Middle frontal gyrus (tissue), 1 donor: ENCODE measurements at regions not wholly inside any gene's neighbourhood (a gene's known extent, or its start where the extent isn't known, plus 50 kb on each side); places are given as distances from the start of the nearest gene placed in this dataset.

Experiments used
- DNase-seq: peaks from one replicate; pipeline ENCODE4 v3.0.0-alpha.2; 2015; ENCODE audit warnings: low spot score; ENCODE audit errors: extremely low spot score

DNA sequence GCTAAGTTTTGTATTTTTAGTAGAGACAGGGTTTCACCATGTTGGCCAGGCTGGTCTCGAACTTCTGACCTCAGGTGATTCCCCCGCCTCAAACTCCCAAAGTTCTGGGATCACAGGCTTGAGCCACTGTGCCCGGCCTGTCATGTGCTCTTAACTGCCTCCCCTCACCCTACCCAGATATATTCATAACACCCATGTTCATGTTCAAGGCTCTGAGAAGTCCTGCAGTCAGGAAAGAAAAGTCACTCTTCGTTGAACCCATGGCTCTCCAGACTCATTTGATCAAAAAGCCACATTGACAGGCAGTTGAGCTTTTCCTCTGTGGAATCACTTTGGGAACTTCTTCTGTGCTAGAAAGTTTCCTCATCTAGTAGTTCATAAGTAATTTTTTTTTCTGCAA is 545.5 kb upstream of the TBX3 start:
- DNase-seq: no peak

GRCh38 chr12:115228434-115228833 is 544.5 kb upstream of the TBX3 start:
- no peak for DNase-seq

GRCh38 chr12:115227137-115227615 is 543.2 kb upstream of the TBX3 start:
- DNase-seq: no peak

DNA sequence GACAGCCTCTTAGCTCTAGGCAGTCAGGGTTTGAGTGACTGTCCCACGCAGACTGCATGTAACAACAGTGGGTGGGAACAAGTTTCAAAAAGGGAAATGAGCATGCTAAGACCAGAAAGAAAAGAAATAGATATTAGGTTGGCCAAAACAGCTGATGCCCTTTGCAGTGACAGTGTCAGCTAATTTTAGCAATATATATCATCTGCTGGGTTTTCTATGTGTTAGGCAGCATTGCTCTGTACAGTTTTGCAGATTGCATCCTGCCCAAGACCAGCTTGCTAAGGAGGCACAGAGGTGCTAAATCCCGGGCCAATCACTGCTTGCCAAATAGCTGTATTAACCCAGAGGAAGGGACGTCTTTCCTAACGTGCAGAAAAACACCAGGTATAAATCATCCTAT is 541.9 kb upstream of the TBX3 start:
- no peak for DNase-seq

GRCh38 chr12:115223991-115224390 is 540.0 kb upstream of the TBX3 start:
- DNase-seq: no peak

DNA sequence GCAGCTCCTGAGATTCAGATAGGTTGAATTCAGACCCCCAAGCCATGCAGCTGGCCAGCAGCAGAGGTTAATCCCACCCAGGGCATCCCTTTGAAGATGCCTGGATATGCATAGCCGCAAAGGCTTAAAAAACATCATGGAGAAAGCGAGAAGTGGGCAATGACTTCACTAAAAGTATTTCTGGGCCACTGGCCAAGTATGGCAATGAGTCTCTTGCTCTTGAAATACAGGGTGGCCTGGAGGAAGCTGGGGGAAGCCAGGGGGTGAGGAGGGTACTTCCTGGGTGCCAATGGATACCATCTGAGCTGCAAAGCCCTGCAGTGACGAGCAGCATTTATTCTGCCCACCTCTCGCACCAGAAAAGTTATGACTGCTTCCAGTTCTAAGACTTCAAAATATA is 539.3 kb upstream of the TBX3 start:
- DNase-seq: no peak

DNA sequence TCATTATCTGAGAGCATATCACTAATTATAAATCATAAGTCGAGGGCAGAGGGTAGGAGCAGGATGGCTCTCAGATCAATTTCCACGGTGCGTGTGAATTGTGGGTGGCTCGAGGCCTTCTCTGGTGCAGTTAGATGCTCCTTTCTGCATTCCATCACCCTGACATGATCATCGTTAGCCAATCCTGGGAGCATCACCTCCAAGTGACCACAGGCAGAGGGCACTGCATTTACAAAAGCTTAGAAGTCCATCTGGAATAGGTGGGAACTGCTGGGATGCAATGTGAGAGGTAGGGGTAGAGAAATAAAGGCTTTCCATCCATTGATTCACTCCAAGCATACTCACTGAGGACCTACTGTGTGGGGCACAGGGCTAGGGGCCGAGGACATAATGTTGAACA is 538.2 kb upstream of the TBX3 start:
- no peak for DNase-seq

DNA sequence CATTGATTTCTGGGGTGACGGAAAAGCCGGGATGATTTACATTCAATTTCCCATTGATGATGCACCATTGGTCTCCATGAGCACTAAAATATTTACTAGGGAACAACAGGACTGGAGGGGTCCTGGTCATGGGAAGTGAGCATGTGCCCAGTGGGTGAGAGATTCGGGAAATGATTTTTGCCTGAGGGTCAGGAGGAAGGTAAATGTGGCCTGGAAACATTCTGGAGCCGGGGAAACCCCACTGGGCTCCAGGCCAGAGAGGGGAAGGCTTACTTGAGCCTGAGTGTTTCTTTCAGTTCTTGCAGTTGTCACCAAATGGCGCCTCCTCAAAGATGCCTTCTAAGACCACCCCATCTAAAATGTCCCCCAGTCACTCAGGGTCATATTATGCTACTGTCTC is 532.3 kb upstream of the TBX3 start:
- DNase-seq: no peak

GRCh38 chr12:115215544-115215943 is 531.6 kb upstream of the TBX3 start:
- DNase-seq: no peak

- peak; percentile 36 for DNase-seq
These were observed 529.6 kb upstream of the TBX3 start for GRCh38 chr12:115213538-115214016.

GRCh38 chr12:115213118-115213517 is 529.1 kb upstream of the TBX3 start:
- no peak for DNase-seq

GRCh38 chr12:115212356-115212755 is 528.4 kb upstream of the TBX3 start:
- no peak for DNase-seq

DNA sequence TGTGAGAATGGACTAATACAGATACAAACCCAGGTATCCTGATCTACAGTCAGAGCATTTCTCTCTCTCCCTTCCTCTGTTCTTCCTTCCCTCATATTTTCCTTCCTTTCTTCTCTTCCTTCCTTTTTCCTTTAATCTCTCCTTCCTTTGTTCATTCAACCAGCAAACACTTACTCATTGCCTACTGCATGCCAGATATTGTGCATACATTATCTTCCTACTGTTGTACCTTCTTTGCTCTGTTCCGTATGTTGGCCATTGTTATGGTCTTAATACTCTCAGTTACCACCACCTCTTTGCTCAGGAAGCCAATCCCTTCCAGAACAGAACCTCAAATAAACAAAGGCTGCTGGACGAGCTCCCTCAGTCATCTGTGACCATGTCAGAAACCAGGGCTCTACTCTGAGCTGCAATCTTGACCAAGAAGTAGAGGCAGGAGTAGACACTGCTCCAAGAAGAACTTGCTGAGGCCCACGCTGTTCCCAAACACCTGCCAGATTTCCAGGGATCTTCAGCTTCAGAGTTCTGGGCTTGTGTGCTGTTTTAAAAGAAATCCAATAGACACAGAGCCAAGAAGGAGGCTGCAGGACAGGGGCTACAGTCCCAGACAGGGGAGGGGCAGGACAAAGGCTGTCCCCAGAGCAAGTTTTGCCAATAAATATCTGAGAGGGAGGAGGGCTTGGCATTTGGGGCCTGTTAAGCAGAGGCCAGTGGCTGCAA is 526.7 kb upstream of the TBX3 start:
- no peak for DNase-seq

DNA sequence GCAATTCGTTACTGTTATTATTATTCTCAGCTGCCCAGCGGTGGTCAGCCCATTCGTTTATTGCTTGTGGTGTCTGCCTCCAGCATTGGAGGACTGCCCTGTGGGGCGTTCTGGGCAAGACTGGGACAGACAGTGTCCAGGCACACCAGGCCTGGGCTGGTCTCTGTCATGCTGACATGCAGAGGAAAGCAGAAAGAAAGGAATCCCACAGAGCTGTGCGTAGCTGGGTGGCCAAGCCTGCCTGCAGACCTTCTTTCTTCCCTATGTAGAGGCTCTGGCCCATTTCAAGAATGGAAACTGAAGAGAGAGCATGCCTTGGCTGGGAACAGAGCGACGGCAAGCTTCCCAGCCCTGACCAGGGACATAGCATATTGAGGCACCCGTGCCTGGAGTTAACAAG is 525.3 kb upstream of the TBX3 start:
- DNase-seq: no peak

- DNase-seq: no peak
These were observed 524.1 kb upstream of the TBX3 start for GRCh38 chr12:115208098-115208497.

DNA sequence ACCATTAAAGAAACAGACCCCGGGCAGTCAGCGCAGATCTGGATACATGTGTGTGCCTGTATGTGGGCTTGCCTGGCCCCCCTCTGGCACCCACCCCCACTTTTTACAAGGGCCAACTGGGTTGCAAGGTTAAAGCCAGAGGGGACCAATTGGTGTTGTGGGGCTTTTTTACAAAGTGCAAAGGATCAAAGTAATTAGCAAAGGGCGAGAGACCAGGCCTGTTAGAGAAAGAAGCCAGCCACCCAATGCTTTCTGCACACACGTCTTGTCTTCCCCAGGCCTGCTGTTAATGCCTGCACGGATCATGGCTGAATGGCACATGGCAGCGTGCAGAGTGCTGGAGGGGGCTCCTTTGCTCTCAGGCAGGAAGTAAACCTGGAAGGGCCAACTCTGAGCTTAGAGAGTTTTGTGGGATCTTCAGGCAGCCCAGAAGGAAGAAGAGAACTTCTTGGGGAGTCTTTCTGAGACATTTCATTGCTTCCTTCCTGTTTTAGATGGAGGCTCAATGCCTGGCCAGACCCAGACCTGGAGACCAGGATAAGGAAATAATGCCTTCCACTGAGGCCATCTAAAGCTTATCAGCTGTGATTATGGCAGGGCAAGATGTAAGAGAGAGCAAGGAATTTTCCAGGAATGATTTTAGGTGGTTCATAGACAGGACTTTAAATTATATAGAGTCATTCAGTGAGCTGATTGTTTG is 523.4 kb upstream of the TBX3 start:
- DNase-seq: no peak

DNA sequence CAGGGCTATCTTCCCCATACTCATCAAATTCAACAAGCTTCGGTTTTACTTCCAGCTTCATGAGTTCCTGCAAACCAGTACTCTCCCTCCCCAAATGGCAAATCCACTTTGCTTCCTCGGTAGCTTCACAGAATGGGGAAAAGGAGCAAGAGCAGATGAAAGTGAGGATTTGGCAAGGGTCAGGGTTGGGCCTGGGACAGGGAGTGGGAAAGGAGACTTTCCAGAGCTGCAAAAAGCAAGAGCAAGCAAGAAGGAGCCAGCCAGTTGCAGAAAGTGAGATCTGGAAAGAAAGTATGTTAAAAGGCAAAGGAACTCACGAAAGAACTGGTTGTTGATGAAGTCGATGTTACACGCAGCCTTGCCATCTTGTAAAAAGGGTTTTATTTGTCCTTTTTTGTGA is 522.8 kb upstream of the TBX3 start:
- DNase-seq: no peak

GRCh38 chr12:115205755-115206308 is 521.9 kb upstream of the TBX3 start:
- DNase-seq: no peak

- no peak for DNase-seq
These were observed 521.2 kb upstream of the TBX3 start for GRCh38 chr12:115204957-115205754.

- no peak for DNase-seq
These were observed 519.7 kb upstream of the TBX3 start for GRCh38 chr12:115203701-115204100.

DNA sequence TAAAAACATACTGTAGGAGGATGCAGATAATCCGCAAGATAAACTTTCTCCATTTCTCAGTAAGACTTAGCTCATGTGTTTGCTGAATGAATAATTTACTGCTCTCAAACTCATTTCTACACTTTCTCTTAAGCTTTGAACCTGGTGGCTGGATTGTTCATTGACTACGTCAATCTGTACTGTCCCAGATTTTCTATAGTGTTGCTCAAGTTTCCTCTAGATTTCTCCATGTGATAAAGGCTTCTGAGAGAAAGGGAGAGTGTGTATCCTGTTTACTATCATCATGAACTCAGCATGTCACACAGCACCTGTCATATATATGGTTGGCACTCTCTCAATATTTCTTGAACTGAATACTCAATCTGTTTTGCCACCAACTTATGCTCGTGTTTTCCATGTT is 518.0 kb upstream of the TBX3 start:
- no peak for DNase-seq

- no peak for DNase-seq
These were observed 515.9 kb upstream of the TBX3 start for GRCh38 chr12:115199831-115200230.
